H7 (cell line): ENCODE measurements at regions not wholly inside any gene's neighbourhood (a gene's known extent, or its start where the extent isn't known, plus 50 kb on each side); places are given as distances from the start of the nearest gene placed in this dataset.
A peak's percentile ranks its signal among the peaks of the same experiment; 100 is the strongest.

Source experiments
- DNase-seq: peaks from one replicate; pipeline ENCODE4 v3.0.0; 2012
- H3K27me3 ChIP-seq: 2 replicates; pipeline ENCODE4 v1.6.0; 2011; ENCODE audit warnings: mild to moderate bottlenecking, low read length; ENCODE audit not compliant: control insufficient read depth, insufficient read depth
- H3K36me3 ChIP-seq: replicated peaks from 2 replicates; pipeline ENCODE4 v1.5.1; 2011; ENCODE audit warnings: low read length; ENCODE audit not compliant: control insufficient read depth, insufficient read depth
- H3K4me3 ChIP-seq: 2 replicates; pipeline ENCODE4 v1.5.1; 2011; ENCODE audit warnings: low read depth, mild to moderate bottlenecking, control low read depth, low read length, moderate library complexity; ENCODE audit not compliant: insufficient read depth

GRCh38 chr12:107386569-107386968, 293.2 kb upstream of the CRY1 start:
- Histone ChIP-seq H3K36me3 (no peaks in the 10 kb centered on the region), H3K4me3 (no peak overlapping the region), H3K27me3 (no peaks in the 10 kb centered on the region)
- no peak for DNase-seq

- no peak for DNase-seq
- Histone ChIP-seq H3K27me3 (no peaks in the 10 kb centered on the region), H3K4me3 (no peak overlapping the region), H3K36me3 (no peaks in the 10 kb centered on the region)
Observed at GRCh38 chr12:107388263-107388662, 294.9 kb upstream of the CRY1 start.

GRCh38 chr12:107390414-107390813, 295.2 kb upstream of the PWP1 start:
- DNase-seq, result no peak
- Histone ChIP-seq H3K4me3 (no peak overlapping the region), H3K36me3 (no peaks in the 10 kb centered on the region), H3K27me3 (no peaks in the 10 kb centered on the region)

- Histone ChIP-seq H3K4me3 (no peak overlapping the region), H3K27me3 (no peaks in the 10 kb centered on the region), H3K36me3 (no peaks in the 10 kb centered on the region)
- DNase-seq, result no peak
Observed at GRCh38 chr12:107393043-107393717, 292.4 kb upstream of the PWP1 start.

GRCh38 chr12:107394693-107395092, 290.9 kb upstream of the PWP1 start:
- DNase-seq, result no peak
- H3K27me3 ChIP-seq, result no peaks in the 10 kb centered on the region
- no peak overlapping the region for H3K4me3 ChIP-seq
- no peaks in the 10 kb centered on the region for H3K36me3 ChIP-seq

- H3K4me3 ChIP-seq, result no peak overlapping the region
- no peaks in the 10 kb centered on the region for H3K27me3 ChIP-seq
- DNase-seq, result no peak
Observed at GRCh38 chr12:107395817-107396216, 289.8 kb upstream of the PWP1 start.

GRCh38 chr12:107396991-107397390, 288.6 kb upstream of the PWP1 start:
- Histone ChIP-seq H3K36me3 (no peaks in the 10 kb centered on the region), H3K4me3 (no peak overlapping the region), H3K27me3 (no peaks in the 10 kb centered on the region)
- DNase-seq, result no peak

More at GRCh38 chr12:107395817-107396216, 289.8 kb upstream of the PWP1 start:
- no peaks in the 10 kb centered on the region for H3K36me3 ChIP-seq

GRCh38 chr12:107397890-107398500, 287.6 kb upstream of the PWP1 start:
- Histone ChIP-seq H3K27me3 (no peaks in the 10 kb centered on the region), H3K4me3 (no peak overlapping the region), H3K36me3 (no peaks in the 10 kb centered on the region)
- DNase-seq, result no peak

GRCh38 chr12:107399046-107399445, 286.6 kb upstream of the PWP1 start:
- no peak for DNase-seq
- Histone ChIP-seq H3K36me3 (no peaks in the 10 kb centered on the region), H3K4me3 (no peak overlapping the region)

GRCh38 chr12:107400686-107401447, 284.7 kb upstream of the PWP1 start:
- Histone ChIP-seq H3K36me3 (no peaks in the 10 kb centered on the region), H3K4me3 (no peak overlapping the region), H3K27me3 (no peaks in the 10 kb centered on the region)
- DNase-seq, result no peak

More at GRCh38 chr12:107399046-107399445, 286.6 kb upstream of the PWP1 start:
- no peaks in the 10 kb centered on the region for H3K27me3 ChIP-seq

GRCh38 chr12:107402041-107403022, 283.3 kb upstream of the PWP1 start:
- Histone ChIP-seq H3K4me3 (no peak overlapping the region), H3K27me3 (no peaks in the 10 kb centered on the region), H3K36me3 (no peaks in the 10 kb centered on the region)
- peak; percentile 70 for DNase-seq

GRCh38 chr12:107404981-107405380, 280.6 kb upstream of the PWP1 start:
- Histone ChIP-seq H3K4me3 (no peak overlapping the region), H3K36me3 (no peaks in the 10 kb centered on the region), H3K27me3 (no peaks in the 10 kb centered on the region)
- no peak for DNase-seq

- no peaks in the 10 kb centered on the region for H3K27me3 ChIP-seq
Observed at GRCh38 chr12:107405436-107405835, 280.2 kb upstream of the PWP1 start.

GRCh38 chr12:107406932-107407331, 278.7 kb upstream of the PWP1 start:
- Histone ChIP-seq H3K27me3 (no peaks in the 10 kb centered on the region), H3K36me3 (no peaks in the 10 kb centered on the region), H3K4me3 (no peak overlapping the region)
- no peak for DNase-seq

More at GRCh38 chr12:107405436-107405835, 280.2 kb upstream of the PWP1 start:
- H3K36me3 ChIP-seq, result no peaks in the 10 kb centered on the region
- no peak overlapping the region for H3K4me3 ChIP-seq
- DNase-seq, result no peak
